Forelimb muscle (tissue), 1 donor: ENCODE measurements at regions not wholly inside any gene's neighbourhood (a gene's known extent, or its start where the extent isn't known, plus 50 kb on each side); places are given as distances from the start of the nearest gene placed in this dataset.
"Not testable (repeated sequence)": the region's sequence is repeated elsewhere in the genome, so short reads cannot be mapped to it uniquely, and the experiment has no call there.

Experiments
- DNase-seq: peaks from one replicate; pipeline ENCODE4 v3.0.0-alpha.2; 2013; ENCODE audit warnings: low read depth

DNA sequence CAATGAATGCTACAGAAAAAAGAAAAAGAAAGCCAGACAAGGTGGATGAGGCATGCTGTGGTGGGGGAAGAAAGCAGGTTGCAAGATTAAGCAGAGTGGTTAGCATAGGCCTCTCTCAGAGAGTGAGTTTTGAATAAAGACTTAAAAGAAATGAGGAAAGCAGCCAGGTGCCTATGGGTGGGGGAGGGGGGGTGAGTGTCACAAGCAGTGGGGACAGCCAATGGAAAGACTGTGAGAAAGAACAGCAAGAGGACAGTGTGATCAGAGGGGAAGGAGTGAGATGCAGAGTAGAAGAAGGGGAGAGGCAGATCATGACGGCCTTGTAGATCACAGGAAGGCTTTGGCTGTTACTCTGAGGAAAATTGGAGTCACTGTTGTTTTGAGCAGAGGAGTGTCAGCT, 162.5 kb downstream of the SOX3 start:
- no peak for DNase-seq

- no peak for DNase-seq
Observed at GRCh38 chrX:140337263-140337662, 167.6 kb downstream of the SOX3 start.

DNA sequence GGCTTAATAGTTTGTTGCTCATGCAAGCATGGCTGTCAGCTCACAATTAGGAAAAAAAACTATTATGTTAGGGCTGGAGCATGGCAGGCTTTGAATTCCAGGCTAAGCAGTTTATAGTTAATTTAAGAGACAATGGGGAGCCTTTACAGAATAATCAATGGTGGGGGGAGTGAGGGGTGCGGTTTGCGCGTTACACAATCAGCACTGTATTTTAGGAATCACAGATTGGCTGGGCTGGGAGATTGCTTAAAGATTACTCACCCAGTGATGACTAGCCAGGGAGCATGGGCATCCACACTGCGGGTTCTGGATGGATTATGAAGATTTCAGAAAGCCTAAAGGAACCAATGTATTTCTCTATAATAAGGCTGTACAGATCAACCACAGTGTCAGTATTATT, 186.6 kb downstream of the SOX3 start:
- DNase-seq: no peak

GRCh38 chrX:140317462-140317861, 187.4 kb downstream of the SOX3 start:
- no peak for DNase-seq

DNA sequence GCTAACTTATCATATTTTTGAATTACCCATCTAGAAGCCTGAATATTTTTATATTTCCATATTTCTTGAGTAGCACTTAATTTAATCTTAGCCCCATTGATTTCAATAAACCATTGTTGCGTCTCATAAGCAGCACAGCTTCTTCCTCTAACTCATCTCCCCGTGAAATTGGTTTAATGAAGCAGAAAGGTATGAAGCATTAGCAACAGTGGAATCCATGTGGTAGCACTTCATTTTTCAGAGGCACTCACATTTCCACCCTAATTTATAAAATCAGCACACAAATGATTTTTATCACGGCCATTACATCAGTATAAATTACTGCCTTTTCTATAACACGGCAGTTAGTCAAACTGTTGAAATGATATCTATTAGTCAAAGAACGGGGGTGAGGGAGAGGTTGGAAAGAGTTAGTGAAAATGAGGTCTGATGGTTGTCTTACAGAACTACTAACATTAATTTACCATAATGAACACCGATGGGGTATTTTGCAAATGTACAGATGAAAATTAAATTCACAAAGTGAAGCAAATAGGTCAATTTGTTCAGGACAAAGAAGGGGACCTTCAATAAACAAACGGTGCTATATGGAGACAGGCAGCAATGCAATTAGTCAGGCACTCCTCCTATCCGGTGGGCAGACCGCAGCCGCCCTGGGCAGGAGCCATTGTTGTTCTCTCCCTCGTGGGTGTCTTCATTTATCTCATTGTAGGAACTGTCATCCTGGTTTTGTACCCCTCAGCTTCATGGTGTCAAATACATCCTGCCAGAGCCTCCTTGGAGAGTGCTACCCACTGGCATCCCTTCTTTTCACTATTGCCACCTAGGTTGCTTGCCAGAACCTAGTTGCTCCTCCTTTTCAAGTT, 205.7 kb downstream of the SOX3 start:
- no peak for DNase-seq

DNA sequence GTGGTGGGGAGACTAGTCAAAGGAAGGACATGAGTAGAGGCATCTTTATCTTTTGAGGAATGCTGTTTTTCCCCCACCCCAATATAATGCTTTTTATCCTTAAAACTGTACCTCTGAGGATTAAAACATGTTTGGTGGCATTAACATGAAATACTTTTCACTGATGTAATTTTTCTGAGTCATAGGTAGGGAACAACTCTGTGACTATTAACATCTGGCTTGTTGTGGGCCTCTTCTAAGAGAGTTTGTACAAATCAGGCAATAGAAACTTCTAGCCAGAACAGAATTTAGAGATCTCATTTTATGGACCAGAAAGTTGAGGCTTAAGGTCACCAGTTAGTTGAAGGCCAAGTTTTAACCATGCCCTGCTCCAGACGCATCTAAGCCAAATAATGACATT, 207.6 kb downstream of the SOX3 start:
- no peak for DNase-seq

GRCh38 chrX:140292961-140293360, 211.9 kb downstream of the SOX3 start:
- no peak for DNase-seq

GRCh38 chrX:140292188-140292587, 212.7 kb downstream of the SOX3 start:
- no peak for DNase-seq

DNA sequence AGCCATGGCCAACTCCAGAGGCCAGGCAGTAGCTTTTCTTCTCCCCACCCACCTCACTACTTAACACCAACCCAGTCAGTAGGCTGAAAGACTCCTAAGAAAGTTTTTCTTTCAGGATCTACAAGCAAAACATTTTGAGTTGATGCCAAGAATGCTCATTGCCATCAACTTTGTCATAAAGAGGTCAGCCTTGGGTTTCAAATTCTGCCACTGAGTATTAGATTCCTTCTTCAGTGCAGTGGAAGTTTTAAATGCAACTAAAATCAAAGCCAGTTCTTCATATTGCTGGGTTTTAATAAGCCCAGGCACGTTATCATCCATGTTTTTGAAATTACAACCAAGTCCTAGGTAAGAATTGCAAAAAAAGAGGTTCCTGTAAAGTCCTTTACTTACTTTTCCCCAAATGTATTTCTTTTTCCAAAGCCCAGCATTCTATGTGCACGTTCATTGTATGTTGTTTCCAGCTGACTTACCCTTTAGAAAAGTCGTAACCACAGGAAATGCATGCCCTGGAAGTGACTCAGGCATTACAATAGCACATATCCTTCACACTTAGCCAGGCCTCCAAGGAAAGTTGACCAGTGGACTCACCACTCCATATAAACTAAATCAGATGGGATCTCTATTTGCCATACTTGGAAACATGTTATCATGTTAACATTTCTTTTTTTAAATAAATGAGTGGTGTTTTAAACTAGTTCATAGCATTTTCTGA, 229.9 kb downstream of the SOX3 start:
- DNase-seq: no peak

DNA sequence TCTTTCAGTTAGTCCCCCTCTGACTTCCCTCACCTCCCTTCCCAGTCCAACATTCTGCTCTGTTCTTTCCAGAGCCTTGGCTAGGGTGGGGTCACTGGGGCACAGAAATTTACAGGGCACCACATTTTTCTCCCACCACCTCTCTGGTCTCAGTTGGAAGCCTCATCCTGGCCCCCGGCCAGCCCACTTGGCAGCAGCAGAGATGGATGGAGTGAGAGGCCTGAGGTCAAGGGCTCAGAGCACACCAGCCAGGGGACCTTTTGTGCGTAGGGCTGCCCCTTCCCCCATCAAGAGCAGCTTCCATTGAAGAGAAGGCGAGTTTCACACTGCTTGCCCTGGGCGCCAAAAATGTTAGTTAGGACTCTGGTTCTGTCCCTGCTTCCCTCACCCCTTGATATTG, 230.9 kb downstream of the SOX3 start:
- no peak for DNase-seq

GRCh38 chrX:140250391-140250790, 254.5 kb downstream of the SOX3 start:
- no peak for DNase-seq

- no peak for DNase-seq
Observed at GRCh38 chrX:140249088-140249487, 255.8 kb downstream of the SOX3 start.

DNA sequence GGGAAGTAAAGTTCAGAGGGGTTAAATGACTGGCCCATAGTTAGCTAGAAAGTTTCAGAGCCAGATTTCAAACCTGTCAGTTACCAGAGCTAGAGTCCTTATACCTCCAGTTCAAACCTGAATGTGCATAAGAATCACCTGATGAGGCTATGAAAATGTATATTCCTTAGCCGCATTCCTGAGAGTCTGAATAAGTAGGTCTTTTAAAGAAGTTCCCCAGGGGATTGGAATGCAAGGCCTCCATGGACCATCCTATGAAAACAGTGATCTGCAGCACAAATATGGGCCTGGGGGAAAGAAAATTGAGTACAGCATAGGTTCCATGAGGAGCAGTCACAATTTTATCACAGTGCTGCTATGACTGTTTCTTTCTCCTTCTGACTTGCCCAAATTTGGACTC, 263.9 kb upstream of the CXorf66 start:
- no peak for DNase-seq

DNA sequence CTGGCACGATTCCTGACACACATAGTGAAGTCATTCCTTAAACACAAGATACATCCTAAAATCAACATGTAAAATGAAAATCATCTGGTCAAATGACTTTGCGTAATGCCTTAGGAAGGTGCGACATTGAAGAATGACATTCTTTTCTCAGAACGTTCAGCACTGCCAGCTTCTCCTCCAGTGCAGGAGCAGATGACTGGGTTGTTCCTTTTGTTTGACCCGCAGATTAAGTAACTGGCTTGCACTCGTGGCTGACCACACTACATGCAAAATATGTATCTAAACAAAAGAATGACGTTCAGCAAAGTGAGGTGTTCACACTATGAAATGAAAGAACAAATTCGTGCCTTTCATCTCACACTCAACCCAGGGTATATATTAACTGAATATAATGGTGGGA, 260.7 kb upstream of the CXorf66 start:
- not testable (repeated sequence) for DNase-seq

DNA sequence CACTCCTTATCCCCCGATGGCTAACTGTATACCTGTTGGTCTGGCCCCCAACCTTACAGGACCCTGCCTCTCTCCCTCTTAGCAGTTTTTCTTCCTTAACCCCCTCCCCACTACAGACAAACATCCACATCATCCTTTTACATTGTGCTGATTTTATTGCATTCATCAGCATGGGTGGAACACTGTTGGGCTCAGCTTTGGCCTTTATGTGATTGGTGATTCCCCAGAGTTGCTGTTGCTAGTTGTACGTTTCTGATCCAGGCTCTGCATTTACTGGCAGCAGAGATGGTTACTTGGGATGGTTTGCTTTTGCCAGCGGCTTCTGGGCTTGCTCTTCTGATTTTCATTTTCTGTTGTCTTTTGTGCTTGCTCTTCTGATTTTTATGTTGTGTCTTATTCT, 250.6 kb upstream of the CXorf66 start:
- not testable (repeated sequence) for DNase-seq

DNA sequence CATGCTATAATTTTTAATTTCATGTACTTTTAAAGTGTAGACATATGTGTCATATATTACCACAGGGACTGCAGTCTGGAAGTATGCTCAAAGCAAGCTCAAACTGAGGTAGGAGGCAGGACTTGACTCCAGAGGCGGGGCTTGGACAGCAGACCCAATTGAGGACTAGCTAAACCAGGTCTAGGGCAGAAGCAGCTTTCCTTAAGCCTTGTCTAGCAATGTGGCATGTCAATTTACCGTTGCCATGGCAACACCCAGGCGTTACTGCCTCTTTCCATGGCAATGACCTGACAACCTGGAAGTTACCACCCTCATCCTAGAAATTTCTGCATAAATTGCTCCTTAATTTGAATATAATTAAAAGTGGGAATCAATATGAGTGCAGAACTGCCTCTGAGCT, 249.2 kb upstream of the CXorf66 start:
- DNase-seq: not testable (repeated sequence)

DNA sequence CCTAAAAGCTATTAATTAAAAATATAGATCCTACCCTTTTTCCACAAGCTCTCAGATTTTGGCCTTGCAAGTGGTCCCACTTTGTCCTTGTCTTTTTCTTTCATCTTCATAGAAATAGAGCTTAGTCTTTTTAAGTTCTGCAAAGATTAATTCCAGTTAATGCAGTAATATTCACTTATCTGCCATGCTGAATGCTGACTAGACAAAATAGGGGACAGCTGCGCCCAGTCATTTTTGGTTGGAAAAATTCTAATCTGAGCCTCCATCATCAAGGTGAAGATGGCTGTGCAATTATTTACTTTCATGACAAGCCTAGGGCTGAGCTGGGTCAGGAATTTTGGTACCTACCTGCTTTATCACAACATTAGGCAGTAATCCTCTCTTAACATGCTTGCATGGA, 241.3 kb upstream of the CXorf66 start:
- DNase-seq: no peak

DNA sequence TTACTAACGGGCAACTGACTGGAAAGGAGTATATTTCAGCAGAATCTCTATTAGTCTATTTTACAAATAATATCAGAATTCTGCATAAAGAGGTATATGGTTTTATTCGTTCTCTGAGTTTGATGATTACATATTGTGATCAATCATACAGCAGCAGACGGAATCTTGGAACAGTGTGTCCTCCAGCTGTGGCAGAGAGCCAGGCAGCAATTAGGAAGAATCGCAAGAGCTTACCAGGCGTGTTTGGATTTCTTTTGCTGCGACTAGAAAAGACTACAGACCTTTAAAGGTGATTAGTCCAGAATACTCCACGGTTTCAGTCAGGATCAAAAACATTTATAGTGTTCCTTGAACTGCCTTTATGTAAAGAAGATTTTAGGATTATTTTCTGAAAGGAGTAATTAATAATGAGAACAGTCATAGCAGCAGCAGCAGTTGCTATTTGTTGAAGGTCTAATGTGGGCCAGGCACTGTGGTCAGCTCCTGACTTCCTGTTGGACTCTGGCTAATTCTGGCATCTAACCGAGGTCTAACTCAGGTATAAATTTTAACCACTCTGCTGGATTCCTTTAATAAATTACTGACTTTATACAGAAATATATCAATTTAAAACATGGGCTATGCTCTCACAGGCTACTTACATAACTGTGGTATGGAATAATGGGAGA, 225.3 kb upstream of the CXorf66 start:
- no peak for DNase-seq

DNA sequence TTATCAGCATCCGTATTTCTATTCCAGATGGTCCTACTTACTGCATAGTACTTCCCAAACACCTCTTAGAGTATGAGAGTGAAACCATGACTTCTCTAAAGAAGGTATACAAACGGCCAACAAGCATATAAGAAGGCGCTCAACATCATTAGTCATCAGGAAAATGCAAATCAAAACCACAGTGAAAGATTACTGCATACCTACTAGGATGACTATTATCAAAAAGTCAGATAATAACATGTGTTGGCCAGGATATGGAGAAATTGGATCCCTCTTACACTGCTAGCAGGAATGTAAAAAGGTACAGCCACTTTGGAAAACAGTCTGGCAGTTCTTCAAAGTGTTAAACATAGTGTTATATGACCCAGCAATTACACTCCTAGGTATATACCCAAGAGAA, 215.3 kb upstream of the CXorf66 start:
- no peak for DNase-seq

DNA sequence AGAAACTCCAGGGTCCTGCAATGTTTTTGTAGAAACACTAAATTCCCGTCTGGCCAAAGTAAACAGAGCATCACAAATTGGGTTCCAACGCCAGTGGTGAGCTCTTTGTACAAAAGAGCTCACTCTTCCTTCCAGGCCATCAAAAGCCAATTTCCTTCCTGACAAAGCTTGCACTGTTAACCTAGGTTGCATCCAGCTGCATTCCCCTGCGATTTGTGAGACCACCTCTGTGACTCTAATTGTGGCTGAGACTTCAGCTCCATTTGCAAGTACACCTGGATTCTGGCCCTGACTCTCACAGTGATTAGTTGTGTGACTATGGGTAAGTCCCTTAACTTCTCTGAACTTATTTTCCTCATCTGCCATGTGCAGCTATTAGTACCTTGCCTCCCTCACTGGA, 212.5 kb upstream of the CXorf66 start:
- DNase-seq: no peak

GRCh38 chrX:140172401-140172800, 207.1 kb upstream of the CXorf66 start:
- no peak for DNase-seq

- no peak for DNase-seq
Observed at GRCh38 chrX:140167551-140167950, 202.2 kb upstream of the CXorf66 start.

- DNase-seq: no peak
Observed at GRCh38 chrX:140165849-140166248, 200.5 kb upstream of the CXorf66 start.
